D721Med (cell line): ENCODE measurements at regions not wholly inside any gene's neighbourhood (a gene's known extent, or its start where the extent isn't known, plus 50 kb on each side); places are given as distances from the start of the nearest gene placed in this dataset.

Source experiments
- DNase-seq: peaks from one replicate; pipeline ENCODE4 v3.0.0; 2011; ENCODE audit warnings: low spot score; ENCODE audit not compliant: insufficient read length
- FAIRE-seq: peaks from 2 replicates; lab custom pipeline; 2011; peaks lifted over from hg19 to GRCh38; lab: Jason Lieb, UNC
- CTCF ChIP-seq: IDR thresholded peaks from 2 replicates; pipeline ENCODE4 v1.5.1; 2012; ENCODE audit warnings: mild to moderate bottlenecking, control low read depth; ENCODE audit not compliant: insufficient read depth; ENCODE audit errors: missing control alignments

GRCh38 chr20:1712634-1713624 lies 55.4 kb upstream of the SIRPG start:
- DNase-seq = no peak
- TF ChIP-seq CTCF = no peak
- no peak for FAIRE-seq

GRCh38 chr20:1711826-1712601 lies 54.4 kb upstream of the SIRPG start:
- DNase-seq (no peak), FAIRE-seq (no peak)
- no peak for TF ChIP-seq CTCF

GRCh38 chr20:1711266-1711665 lies 53.7 kb upstream of the SIRPG start:
- no peak for DNase-seq
- TF ChIP-seq CTCF = no peak
- no peak for FAIRE-seq

GRCh38 chr20:1710484-1710883 lies 52.9 kb upstream of the SIRPG start:
- FAIRE-seq (no peak), DNase-seq (no peak)
- TF ChIP-seq CTCF = no peak

GRCh38 chr20:1707588-1708449 lies 50.2 kb upstream of the SIRPG start:
- DNase-seq (no peak), FAIRE-seq (no peak)

More at GRCh38 chr20:1707588-1708449, 50.2 kb upstream of the SIRPG start:
- no peak for TF ChIP-seq CTCF
